Osteocyte (in vitro differentiated cells): ENCODE measurements at regions not wholly inside any gene's neighbourhood (a gene's known extent, or its start where the extent isn't known, plus 50 kb on each side); places are given as distances from the start of the nearest gene placed in this dataset.
A peak's percentile ranks its signal among the peaks of the same experiment; 100 is the strongest.

Source experiments
- DNase-seq: peaks from one replicate; pipeline ENCODE4 v3.0.0; 2021; ENCODE audit warnings: mixed read lengths; ENCODE audit not compliant: unreplicated experiment; ENCODE audit errors: extremely low spot score
- H3K27ac Mint-ChIP-seq: one replicate; pipeline ENCODE4 v1.8.0; 2021; ENCODE audit warnings: mild to moderate bottlenecking, mixed read lengths; ENCODE audit not compliant: unreplicated experiment
- H3K27me3 Mint-ChIP-seq: one replicate; pipeline ENCODE4 v1.8.0; 2021; ENCODE audit warnings: mixed read lengths; ENCODE audit not compliant: unreplicated experiment
- H3K36me3 Mint-ChIP-seq: one replicate; pipeline ENCODE4 v1.8.0; 2021; ENCODE audit warnings: mixed read lengths; ENCODE audit not compliant: unreplicated experiment
- H3K4me1 Mint-ChIP-seq: one replicate; pipeline ENCODE4 v1.8.0; 2021; ENCODE audit warnings: mixed read lengths; ENCODE audit not compliant: unreplicated experiment
- H3K4me3 Mint-ChIP-seq: one replicate; pipeline ENCODE4 v1.8.0; 2021; ENCODE audit warnings: mild to moderate bottlenecking, moderate library complexity, mixed read lengths; ENCODE audit not compliant: unreplicated experiment
- H3K9me3 Mint-ChIP-seq: one replicate; pipeline ENCODE4 v1.8.0; 2021; ENCODE audit warnings: mixed read lengths; ENCODE audit not compliant: unreplicated experiment
- TF ChIP-seq, protein P1 (sequence below): fragments of 200-600 bp; sonication (generic); IDR thresholded peaks from 2 replicates; pipeline ENCODE4 v1.5.0; 2021; ENCODE audit warnings: antibody characterized with exemption, mild to moderate bottlenecking, moderate library complexity

- no peak for DNase-seq
- Mint-ChIP-seq H3K27ac (no peak overlapping the region), H3K36me3 (no peaks in the 10 kb centered on the region), H3K4me1 (peaks cover 20% of the 10 kb centered on the region), H3K27me3 (no peaks in the 10 kb centered on the region), H3K4me3 (no peak overlapping the region), H3K9me3 (no peaks in the 10 kb centered on the region)
- TF ChIP-seq, protein P1, sequence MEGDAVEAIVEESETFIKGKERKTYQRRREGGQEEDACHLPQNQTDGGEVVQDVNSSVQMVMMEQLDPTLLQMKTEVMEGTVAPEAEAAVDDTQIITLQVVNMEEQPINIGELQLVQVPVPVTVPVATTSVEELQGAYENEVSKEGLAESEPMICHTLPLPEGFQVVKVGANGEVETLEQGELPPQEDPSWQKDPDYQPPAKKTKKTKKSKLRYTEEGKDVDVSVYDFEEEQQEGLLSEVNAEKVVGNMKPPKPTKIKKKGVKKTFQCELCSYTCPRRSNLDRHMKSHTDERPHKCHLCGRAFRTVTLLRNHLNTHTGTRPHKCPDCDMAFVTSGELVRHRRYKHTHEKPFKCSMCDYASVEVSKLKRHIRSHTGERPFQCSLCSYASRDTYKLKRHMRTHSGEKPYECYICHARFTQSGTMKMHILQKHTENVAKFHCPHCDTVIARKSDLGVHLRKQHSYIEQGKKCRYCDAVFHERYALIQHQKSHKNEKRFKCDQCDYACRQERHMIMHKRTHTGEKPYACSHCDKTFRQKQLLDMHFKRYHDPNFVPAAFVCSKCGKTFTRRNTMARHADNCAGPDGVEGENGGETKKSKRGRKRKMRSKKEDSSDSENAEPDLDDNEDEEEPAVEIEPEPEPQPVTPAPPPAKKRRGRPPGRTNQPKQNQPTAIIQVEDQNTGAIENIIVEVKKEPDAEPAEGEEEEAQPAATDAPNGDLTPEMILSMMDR, result no peak
Observed at GRCh38 chr18:39751161-39751560, 2185.6 kb upstream of the CELF4 start.

DNA sequence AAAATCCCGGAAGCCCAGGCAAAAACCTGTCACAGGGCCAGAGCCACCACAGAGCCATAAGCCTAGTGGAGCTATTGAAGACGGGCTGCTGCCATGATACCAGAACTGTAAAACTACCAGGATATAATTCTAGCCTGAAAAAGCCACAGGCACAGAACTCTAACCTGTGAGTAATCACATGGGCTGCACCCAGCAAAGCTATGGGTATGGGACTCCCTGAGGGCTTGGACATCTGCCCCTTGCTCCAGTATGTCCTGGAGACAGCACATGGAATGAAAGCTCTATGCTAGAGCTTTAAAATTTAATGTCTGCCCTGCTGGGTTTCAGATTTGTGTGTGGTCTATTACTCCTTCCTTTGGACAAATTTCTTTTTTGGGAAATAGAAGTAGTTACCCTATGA is 2183.6 kb upstream of the CELF4 start:
- Mint-ChIP-seq H3K9me3 (no peaks in the 10 kb centered on the region), H3K4me3 (no peak overlapping the region), H3K36me3 (no peaks in the 10 kb centered on the region), H3K4me1 (peaks cover 23% of the 10 kb centered on the region), H3K27ac (no peak overlapping the region), H3K27me3 (no peaks in the 10 kb centered on the region)
- DNase-seq, result no peak
- TF ChIP-seq, protein P1, result no peak

- H3K9me3 Mint-ChIP-seq, result no peaks in the 10 kb centered on the region
- no peaks in the 10 kb centered on the region for H3K27me3 Mint-ChIP-seq
- H3K36me3 Mint-ChIP-seq, result no peaks in the 10 kb centered on the region
- H3K4me1 Mint-ChIP-seq, result peaks cover 23% of the 10 kb centered on the region
- H3K27ac Mint-ChIP-seq, result no peak overlapping the region
- no peak for DNase-seq
- H3K4me3 Mint-ChIP-seq, result no peak overlapping the region
- TF ChIP-seq, protein P1, result no peak
Observed at GRCh38 chr18:39748727-39749126, 2183.1 kb upstream of the CELF4 start.

DNA sequence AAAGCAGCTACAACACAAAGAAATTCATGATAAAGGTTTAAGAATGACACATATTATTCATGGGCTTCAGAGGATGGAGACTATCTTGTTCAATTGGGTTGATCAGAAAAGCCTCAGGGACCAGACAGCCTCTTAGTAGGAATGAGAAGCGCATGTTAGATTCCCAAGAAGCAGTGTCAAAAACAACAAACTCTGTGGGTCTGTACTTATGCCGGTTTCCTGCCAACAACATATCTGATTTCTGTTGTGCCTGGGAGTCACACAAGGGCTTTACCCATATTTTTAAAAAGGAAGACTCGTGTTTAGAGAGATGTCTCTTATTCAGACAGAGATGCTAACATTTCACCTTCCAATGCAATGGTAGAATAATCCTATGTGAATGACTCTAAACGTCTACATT is 2180.6 kb upstream of the CELF4 start:
- H3K9me3 Mint-ChIP-seq, result no peaks in the 10 kb centered on the region
- H3K27me3 Mint-ChIP-seq, result no peaks in the 10 kb centered on the region
- H3K4me3 Mint-ChIP-seq, result no peak overlapping the region
- TF ChIP-seq, protein P1, result no peak
- peak overlapping the region; percentile 29 for H3K27ac Mint-ChIP-seq
- H3K4me1 Mint-ChIP-seq, result peaks cover 22% of the 10 kb centered on the region
- no peaks in the 10 kb centered on the region for H3K36me3 Mint-ChIP-seq
- DNase-seq, result no peak

- no peak overlapping the region for H3K4me3 Mint-ChIP-seq
- TF ChIP-seq, protein P1, result no peak
- DNase-seq, result no peak
- H3K36me3 Mint-ChIP-seq, result no peaks in the 10 kb centered on the region
- H3K4me1 Mint-ChIP-seq, result peaks cover 13% of the 10 kb centered on the region
- no peaks in the 10 kb centered on the region for H3K9me3 Mint-ChIP-seq
- H3K27me3 Mint-ChIP-seq, result no peaks in the 10 kb centered on the region
- H3K27ac Mint-ChIP-seq, result no peak overlapping the region
Observed at GRCh38 chr18:39743463-39743862, 2177.9 kb upstream of the CELF4 start.
